ENCODE measurements at regions not wholly inside any gene's neighbourhood (a gene's known extent, or its start where the extent isn't known, plus 50 kb on each side); places are given as distances from the start of the nearest gene placed in this dataset.

DNA sequence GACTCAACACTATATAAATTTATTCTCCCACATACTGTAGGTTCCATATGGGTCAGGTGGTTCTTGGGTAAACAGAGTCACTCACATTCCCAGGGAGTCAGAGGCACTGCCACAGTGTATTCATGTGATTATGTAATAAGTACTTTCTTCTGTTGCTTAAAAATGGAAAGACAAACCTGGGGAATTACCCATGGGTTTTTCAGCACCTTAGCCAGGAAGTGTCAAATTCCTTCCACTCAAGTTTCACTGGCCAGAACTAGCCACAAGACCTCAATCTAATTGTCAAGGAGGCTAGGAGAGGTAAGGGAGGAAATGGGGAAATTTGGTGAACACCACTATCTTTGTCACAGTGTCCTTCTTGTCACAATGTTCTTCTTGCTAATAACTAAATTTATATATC, 333.2 kb upstream of the MDGA2 start:
- DNase-seq (ENCODE audit: low read depth) = no peak
- in situ Hi-C loops (cut with HindIII; ENCODE audit: low sequenced_read_pairs) = no loop called here
- H3K4me3 ChIP-seq (ENCODE audit: low read depth, low read length) = no peak overlapping the region
- TF ChIP-seq, protein P1, sequence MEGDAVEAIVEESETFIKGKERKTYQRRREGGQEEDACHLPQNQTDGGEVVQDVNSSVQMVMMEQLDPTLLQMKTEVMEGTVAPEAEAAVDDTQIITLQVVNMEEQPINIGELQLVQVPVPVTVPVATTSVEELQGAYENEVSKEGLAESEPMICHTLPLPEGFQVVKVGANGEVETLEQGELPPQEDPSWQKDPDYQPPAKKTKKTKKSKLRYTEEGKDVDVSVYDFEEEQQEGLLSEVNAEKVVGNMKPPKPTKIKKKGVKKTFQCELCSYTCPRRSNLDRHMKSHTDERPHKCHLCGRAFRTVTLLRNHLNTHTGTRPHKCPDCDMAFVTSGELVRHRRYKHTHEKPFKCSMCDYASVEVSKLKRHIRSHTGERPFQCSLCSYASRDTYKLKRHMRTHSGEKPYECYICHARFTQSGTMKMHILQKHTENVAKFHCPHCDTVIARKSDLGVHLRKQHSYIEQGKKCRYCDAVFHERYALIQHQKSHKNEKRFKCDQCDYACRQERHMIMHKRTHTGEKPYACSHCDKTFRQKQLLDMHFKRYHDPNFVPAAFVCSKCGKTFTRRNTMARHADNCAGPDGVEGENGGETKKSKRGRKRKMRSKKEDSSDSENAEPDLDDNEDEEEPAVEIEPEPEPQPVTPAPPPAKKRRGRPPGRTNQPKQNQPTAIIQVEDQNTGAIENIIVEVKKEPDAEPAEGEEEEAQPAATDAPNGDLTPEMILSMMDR (IDR thresholded peaks at IDR 0.05; ENCODE audit: low read depth, low read length, missing control alignments) = no peak

DNA sequence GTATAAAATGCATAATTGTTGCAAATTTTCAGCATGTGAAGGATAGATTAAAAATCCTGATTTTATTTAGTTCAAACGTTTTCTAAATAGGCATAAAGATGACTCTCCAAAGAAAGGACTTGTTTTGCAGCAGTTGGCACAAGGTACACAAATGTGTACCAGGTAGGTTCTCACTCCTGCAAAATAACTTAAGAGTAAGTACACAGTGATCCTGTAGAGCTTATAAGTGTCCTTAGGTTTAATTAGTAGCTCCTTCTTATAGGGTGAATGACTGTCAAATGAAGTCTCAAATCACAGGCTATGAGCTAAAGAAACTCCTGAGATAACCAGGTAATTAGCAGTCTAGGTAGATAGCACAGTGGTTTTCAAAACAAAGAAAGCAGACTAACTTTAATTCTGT, 330.6 kb upstream of the MDGA2 start:
- no peak overlapping the region for H3K4me3 ChIP-seq (ENCODE audit: low read depth, low read length)
- DNase-seq (ENCODE audit: low read depth) = no peak
- TF ChIP-seq, protein P1 (IDR thresholded peaks at IDR 0.05; ENCODE audit: low read depth, low read length, missing control alignments) = no peak
- in situ Hi-C loops (cut with HindIII; ENCODE audit: low sequenced_read_pairs) = no loop called here

DNA sequence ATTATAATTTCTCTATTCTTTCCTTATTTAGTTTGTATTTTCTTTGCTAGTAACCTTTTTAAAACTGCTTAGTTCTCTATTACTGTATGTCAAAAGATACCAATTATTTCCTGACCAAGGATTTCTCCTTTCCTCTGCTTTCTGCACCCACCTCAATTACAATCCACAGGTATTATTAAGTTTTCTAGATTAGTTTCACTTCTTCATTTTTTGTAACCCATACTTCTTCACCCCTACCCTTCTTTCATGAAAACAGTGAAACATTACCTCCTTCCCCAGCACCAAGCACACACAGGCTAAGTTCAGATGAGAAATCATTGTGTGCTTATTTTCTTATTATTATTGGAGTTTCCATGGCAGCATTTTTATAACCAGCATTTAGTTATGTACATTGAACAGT, 318.5 kb upstream of the MDGA2 start:
- in situ Hi-C loops (cut with HindIII; ENCODE audit: low sequenced_read_pairs) = no loop called here
- H3K4me3 ChIP-seq (ENCODE audit: low read depth, low read length) = no peak overlapping the region
- DNase-seq (ENCODE audit: low read depth) = no peak
- TF ChIP-seq, protein P1 (IDR thresholded peaks at IDR 0.05; ENCODE audit: low read depth, low read length, missing control alignments) = no peak

DNA sequence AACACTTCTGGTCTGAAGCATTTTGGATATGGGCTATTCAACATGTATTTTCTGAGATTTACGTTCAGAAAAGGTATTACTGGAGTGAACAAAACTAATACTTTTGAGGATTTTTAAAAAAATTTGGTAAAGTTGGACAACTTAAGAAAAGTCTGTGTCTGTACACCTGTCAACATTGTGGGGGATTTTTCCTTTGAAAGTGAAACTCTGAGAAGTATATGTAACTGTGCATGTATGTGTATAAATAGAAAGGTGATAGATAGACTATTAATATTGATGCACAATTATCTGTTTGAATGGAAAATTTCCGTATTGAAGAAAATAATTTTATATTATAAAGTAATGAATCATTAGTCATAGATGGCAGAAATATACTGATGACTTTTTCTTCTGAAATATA, 312.8 kb upstream of the MDGA2 start:
- TF ChIP-seq, protein P1 (IDR thresholded peaks at IDR 0.05; ENCODE audit: low read depth, low read length, missing control alignments) = no peak
- no peak for DNase-seq (ENCODE audit: low read depth)
- in situ Hi-C loops (cut with HindIII; ENCODE audit: low sequenced_read_pairs) = no loop called here
- no peak overlapping the region for H3K4me3 ChIP-seq (ENCODE audit: low read depth, low read length)

DNA sequence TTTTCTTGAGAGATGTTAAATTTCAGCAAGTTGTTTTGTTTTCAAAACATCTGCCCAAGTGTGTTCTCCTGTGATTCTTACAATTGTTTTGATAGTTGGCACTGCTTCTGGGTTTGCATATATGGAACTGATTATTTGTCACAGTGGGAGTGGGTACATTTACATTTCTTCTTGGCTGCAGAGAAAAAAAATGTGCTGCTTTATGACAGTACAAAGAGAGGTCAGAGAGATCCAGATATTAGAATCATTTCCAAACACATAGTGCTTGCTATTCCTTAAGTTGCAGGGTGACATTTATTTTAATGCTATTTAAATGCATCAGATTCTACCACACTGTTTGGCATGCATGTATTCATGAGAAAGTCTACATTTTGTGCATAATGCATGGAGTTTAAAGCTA, 303.5 kb upstream of the MDGA2 start:
- in situ Hi-C loops (cut with HindIII; ENCODE audit: low sequenced_read_pairs) = no loop called here
- TF ChIP-seq, protein P1 (IDR thresholded peaks at IDR 0.05; ENCODE audit: low read depth, low read length, missing control alignments) = no peak

DNA sequence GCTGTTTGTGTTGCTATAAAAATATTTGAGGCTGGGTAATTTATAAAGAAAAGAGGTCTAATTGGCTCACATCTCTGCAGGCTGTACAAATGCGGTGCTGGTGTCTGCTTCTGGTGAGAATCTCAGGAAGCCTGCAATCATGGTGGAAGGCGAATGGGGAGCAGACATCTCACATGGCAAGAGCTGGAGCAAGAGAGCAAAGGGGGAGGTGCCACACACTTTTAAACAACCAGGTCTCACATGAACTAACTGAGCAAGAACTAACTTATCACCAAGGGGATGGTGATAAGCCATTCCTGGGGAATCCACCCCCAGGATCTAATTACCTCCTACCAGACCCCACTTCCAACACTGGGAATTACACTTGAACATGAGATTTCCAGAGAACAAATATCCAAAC, 300.7 kb upstream of the MDGA2 start:
- no peak for DNase-seq (ENCODE audit: low read depth)
- TF ChIP-seq, protein P1 (IDR thresholded peaks at IDR 0.05; ENCODE audit: low read depth, low read length, missing control alignments) = no peak
- H3K4me3 ChIP-seq (ENCODE audit: low read depth, low read length) = no peak overlapping the region
- in situ Hi-C loops (cut with HindIII; ENCODE audit: low sequenced_read_pairs) = no loop called here

More for the DNA sequence above, 303.5 kb upstream of the MDGA2 start:
- H3K4me3 ChIP-seq (ENCODE audit: low read depth, low read length) = no peak overlapping the region
- DNase-seq (ENCODE audit: low read depth) = no peak

Measured in astrocyte of the cerebellum (primary cell).